ENCODE measurements at regions not wholly inside any gene's neighbourhood (a gene's known extent, or its start where the extent isn't known, plus 50 kb on each side); places are given as distances from the start of the nearest gene placed in this dataset.

DNA sequence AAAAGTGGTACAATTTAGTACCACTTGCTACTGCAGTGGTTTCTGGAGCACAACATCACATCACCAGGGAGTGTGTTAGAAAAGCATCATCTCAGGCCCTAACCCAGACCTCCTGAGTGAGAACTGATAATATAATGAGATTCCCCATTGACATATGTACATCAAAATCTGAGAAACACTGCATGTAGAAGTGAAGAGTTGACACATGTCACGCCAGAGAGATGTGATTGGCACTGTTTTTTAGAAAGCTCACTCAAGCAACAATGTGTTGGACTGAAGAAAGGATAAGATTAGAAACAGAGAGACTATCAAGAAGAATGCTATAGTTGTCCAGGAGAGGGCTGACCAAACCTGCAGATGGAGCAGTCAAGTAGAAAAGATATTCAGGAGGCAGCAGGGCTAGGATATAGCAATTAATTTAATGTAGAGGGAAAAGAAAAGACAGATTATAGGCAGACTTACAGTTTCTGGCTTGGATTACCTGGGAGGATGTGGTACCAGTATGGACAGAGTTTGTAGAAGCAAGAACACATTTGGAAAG, 324.4 kb upstream of the ADAMTSL1 start:
- DNase-seq (ENCODE audit: low read depth), result no peak

DNA sequence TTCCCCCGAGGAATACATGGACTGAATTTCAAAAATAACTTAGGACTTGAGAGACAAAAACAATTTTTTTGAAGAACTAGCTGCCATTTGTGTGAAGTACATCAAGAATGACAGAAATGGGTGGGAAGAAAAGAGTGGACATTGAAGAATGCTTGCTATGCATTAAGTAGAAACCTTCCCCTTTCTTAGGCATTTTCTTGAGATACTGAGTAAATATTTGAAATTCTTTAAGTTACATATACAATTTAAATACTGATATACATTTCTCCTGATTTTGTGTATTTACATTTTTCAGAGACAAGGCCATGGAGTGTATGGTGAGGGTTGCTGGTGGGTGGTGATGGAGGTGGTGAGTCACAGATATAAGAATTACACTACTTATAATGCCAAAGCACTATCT, 319.3 kb upstream of the ADAMTSL1 start:
- DNase-seq (ENCODE audit: low read depth), result no peak

DNA sequence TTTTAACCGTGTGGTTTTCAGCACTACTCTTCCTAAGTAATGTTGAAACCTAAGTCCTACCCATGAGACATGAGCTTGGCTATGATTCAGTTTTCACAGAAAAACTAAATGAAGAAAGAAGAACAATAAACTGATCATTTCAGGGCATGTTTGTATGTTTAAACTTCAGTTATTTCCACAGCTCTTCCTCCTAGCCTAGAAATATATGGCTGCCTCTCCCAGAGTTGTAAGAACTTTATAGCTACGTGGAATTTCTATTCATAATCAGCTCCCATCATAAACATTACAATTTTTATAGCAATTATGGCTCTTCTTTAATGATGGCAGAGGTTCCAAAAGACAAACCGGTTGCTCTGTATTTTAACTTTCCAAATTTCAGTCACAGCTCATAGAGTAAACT, 314.7 kb upstream of the ADAMTSL1 start:
- no peak for DNase-seq (ENCODE audit: low read depth)

DNA sequence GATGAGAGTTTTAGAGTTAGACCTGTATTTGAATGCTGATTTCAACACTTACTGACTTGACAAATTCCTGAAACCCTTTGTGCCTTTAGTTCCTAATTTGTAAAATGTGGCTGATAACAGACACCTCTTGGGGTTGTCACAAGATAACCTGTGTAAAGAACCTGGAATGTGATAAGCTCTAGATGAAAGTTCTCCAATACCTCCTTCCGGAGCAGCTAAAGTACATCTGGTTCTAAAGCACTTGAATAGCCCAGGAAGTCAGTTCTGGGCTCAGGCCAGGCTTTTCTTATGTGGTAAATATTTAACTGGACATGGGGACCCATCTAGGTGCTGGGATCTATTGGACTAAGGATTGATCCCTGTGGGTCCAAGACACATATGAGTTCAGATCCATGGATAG, 310.8 kb upstream of the ADAMTSL1 start:
- no peak for DNase-seq (ENCODE audit: low read depth)

GRCh38 chr9:18167733-18168132, 306.2 kb upstream of the ADAMTSL1 start:
- no peak for DNase-seq (ENCODE audit: low read depth)

DNA sequence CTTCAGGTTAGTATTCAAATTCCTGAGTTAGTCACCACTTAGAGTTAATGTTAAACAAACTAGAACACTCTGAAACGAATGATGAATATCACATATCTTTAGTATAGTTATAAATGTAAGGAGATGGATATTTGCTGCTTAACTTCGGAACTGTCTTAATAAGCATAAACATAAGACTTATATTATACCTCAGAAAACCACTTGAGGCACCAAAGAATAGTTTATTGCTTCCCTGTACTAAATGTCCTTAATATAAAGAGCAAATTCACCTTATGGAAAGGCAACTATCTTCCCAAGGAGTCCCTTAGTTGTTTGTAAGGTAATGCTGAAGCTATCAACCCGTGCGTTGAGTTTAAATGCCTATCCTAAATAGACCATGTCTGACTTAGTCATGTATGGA, 300.0 kb upstream of the ADAMTSL1 start:
- DNase-seq (ENCODE audit: low read depth), result no peak

GRCh38 chr9:18182636-18183035, 291.3 kb upstream of the ADAMTSL1 start:
- DNase-seq (ENCODE audit: low read depth), result no peak

DNA sequence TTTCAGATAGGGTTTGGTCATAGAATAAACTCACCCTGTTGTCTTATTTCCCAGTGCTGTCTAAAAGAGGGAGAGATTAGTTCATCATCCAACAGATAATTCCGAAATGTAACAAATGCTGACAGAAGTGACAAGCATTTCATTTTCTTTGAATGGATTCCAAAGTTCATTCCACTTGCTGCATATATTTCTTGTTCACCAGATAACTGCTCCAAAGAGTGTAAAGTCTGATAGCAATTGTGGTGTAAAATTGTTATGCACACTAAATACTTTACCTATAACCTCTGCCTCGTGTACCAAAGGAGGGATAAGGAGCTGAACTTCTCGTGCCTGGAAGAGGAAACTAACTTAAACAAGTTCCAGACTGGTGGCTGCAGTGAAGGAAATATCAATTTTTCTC, 290.0 kb upstream of the ADAMTSL1 start:
- no peak for DNase-seq (ENCODE audit: low read depth)

DNA sequence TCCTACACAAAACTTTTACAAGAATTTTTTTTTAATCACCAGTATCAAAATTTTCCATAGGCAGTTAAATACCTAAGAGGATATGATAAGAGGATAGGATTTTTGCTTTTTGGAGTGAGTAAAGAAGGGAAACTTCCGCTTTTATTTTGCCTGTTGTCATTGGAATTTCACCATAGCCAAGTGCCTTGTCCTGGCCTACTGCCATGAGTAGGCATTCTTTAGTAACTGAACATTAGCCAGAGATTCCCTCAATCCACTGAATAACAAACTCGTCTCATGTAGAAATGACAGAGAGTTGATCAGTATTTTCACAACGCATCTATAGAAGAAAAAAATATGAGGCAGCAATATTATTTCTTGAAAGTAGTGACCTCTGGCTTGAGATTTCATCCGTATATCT, 289.6 kb upstream of the ADAMTSL1 start:
- no peak for DNase-seq (ENCODE audit: low read depth)

DNA sequence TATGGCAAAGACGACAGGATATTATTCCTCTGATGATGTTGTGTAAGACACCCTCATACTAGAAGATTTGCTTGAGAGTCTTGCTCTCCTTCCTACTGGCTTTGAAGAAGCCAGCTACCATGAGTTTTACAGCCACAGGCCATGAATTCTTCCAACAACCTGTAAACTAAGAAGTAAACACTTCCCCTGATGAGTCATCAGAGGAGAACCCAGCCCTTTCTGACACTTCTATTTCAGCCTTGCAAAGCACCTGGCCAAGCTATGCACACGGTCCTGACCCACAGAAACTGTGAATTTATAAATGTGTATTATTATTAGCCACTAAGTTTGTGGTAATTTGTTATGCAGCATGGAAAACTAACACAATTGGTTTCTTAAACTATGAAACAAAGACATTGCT, 288.8 kb upstream of the ADAMTSL1 start:
- DNase-seq (ENCODE audit: low read depth), result no peak

GRCh38 chr9:18188971-18189370, 285.0 kb upstream of the ADAMTSL1 start:
- no peak for DNase-seq (ENCODE audit: low read depth)

- no peak for DNase-seq (ENCODE audit: low read depth)
Measured at GRCh38 chr9:18189871-18190670, 283.9 kb upstream of the ADAMTSL1 start.

DNA sequence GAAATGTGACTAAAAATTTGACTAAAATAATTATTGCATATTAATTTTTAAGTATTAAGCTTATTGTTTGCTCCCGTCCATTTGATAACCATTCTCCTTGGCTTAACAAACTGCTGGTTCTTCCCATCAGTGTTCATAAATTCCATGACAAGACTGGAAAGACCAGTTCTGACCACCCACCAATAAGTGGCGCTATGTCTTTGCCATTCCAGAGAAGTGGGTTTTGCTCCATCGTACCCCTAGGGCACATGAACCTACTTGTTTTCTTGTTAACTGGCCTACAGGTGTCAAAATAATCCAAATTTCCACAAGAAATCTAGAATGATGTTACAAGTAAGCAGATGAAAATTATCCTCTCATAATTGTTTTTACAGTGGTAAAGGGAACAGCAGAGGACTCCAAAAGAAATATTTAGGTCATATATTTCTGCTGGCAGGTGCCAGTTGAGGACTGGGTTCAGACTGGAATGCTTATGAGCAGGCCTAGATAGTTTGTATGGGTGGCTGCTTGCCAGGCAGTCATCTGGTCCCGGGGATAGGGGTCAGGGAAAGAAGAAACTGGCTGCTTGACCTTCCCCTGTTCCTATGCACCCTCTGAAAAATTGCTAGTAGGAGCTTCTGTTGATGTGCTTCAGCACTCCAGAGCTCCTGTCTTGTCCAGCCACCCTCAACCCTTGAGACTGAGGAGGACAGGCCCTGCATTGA, 283.1 kb upstream of the ADAMTSL1 start:
- DNase-seq (ENCODE audit: low read depth), result no peak

DNA sequence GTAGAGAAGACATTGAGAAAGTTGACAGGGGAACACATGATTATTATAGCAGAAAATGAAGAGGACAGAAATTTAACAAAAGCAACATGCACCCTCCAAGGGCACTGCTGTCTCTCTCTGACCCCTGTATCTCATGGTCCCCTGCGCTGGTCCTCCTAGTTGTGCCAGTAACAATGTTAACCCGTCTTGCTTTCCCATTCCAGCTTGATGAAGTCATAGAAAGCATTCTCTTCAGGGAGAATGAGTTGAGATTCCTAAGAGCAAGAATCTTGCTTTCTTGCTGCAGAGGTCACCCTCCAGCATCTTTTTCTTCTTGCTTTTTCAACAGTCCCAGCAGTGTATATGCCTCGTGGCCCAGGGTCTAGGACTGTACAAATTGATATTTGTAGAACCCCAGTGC, 279.6 kb upstream of the ADAMTSL1 start:
- peak; percentile 5 for DNase-seq (ENCODE audit: low read depth)

- DNase-seq (ENCODE audit: low read depth), result no peak
Measured at GRCh38 chr9:18195223-18195622, 278.7 kb upstream of the ADAMTSL1 start.

DNA sequence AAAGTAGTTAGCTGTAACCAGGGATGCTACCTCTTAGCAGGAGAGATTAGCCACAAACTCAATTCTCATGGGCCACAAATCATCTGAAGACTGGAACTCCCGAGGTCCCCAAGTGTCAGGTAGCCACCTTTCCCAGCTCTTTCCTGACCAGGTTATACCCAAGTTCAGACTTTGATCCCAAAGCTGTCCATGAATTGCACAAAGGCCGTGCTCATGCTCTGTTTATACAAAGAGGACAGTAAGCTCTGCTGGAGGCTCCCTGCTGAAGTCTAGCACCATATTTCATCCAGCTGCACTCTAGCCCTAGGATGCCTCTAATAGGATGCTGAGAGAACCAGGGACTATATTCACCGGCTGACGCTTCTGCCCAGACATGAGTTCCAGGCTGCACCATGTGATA, 271.0 kb upstream of the ADAMTSL1 start:
- no peak for DNase-seq (ENCODE audit: low read depth)

DNA sequence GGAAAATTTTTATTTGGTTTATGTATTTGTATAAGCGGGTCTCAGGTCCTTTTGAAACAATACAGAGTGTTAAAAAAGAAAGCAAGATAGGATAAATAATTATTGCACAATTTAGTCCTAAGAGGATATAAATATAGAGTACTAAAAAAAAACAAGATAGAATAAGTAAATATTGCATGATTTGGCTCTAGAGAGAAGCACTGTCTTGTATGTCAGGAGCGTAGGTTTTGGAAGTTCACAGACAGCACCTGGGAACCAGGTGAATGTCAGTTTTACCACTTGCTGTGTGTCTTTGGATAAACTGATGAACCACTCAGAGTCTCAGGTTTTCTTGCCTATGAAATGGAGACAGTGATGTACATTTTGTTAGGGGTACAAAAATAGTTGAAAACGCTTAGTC, 266.2 kb upstream of the ADAMTSL1 start:
- no peak for DNase-seq (ENCODE audit: low read depth)

- peak; percentile 46 for DNase-seq (ENCODE audit: low read depth)
Measured at GRCh38 chr9:18208166-18209059, 265.5 kb upstream of the ADAMTSL1 start.

- no peak for DNase-seq (ENCODE audit: low read depth)
Measured at GRCh38 chr9:18215626-18216025, 258.3 kb upstream of the ADAMTSL1 start.

DNA sequence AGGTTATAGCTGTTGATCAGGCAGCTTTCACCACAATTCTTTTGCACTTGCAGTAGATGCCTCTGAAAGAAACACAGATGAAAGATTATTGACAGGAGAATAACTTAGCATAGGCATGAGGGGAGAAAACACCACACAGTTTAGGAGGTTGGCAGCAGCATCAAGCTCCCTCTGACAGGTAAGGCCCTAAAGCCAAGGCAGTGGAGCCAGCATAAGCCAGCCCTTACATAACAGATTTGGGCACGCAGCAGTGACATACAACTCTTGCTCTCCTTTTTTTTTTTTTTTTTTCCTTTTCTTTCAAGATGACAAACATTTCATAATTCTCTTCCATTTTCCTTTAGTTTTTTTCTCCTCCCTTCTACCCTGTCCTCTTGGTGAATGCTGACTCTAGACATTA, 257.6 kb upstream of the ADAMTSL1 start:
- DNase-seq (ENCODE audit: low read depth), result no peak

- DNase-seq (ENCODE audit: low read depth), result no peak
Measured at GRCh38 chr9:18228101-18228500, 245.9 kb upstream of the ADAMTSL1 start.

- no peak for DNase-seq (ENCODE audit: low read depth)
Measured at GRCh38 chr9:18229992-18230676, 243.8 kb upstream of the ADAMTSL1 start.
